Stomach (tissue), 8 donors: ENCODE measurements at regions not wholly inside any gene's neighbourhood (a gene's known extent, or its start where the extent isn't known, plus 50 kb on each side); places are given as distances from the start of the nearest gene placed in this dataset.

Experiments used
- DNase-seq, 2 donors: peaks; one replicate each; pipeline versions ENCODE4 v3.0.0 to v3.0.0-alpha.2; 2013 to 2019
- H3K27ac ChIP-seq, 5 donors: fragments of 200-600 bp in 4 of 5; sonication (generic) in 4 of 5; one replicate each; pipeline ENCODE4 v1.5.1; 2013 to 2019; ENCODE audit warnings: mild to moderate bottlenecking in 1 of 5, moderate library complexity in 1 of 5
- H3K27me3 ChIP-seq, 3 donors: fragments of 200-600 bp; sonication (generic); one replicate each; pipeline ENCODE4 v1.5.1; 2017 to 2019; ENCODE audit warnings: mixed run types in 1 of 3
- H3K36me3 ChIP-seq, 4 donors: fragments of 200-600 bp; sonication (generic); 1 replicate in 3 of 4; 2 replicates in 1 of 4; pipeline ENCODE4 v1.5.1; 2016 to 2019
- H3K4me1 ChIP-seq, 4 donors: fragments of 200-600 bp; sonication (generic); one replicate each; pipeline ENCODE4 v1.5.1; 2016 to 2019
- H3K4me3 ChIP-seq, 4 donors: fragments of 200-600 bp; sonication (generic) in 3 of 4; one replicate each; pipeline ENCODE4 v1.5.1; 2016 to 2019; ENCODE audit warnings: mild to moderate bottlenecking in 1 of 4
- H3K9me3 ChIP-seq, 4 donors: fragments of 200-600 bp; sonication (generic); one replicate each; pipeline ENCODE4 v1.5.1; 2016 to 2019
- CTCF ChIP-seq, 7 experiments: fragments of 450-650 bp in 4 of 7; fragments of 200-600 bp in 3 of 7; sonication (generic) in 3 of 7; IDR thresholded peaks; one replicate each; pipeline ENCODE4 v1.5.1; 2016 to 2019; ENCODE audit warnings: antibody characterized with exemption in 7 of 7, control low read depth in 2 of 7, mild to moderate bottlenecking in 1 of 7
- EP300 ChIP-seq: sonication (generic); formaldehyde crosslinking; IDR thresholded peaks from one replicate; pipeline ENCODE4 v1.6.1; 2017; ENCODE audit warnings: antibody characterized with exemption
- POLR2A ChIP-seq, 4 donors: fragments of 450-650 bp; IDR thresholded peaks; one replicate each; pipeline ENCODE4 v1.6.1; 2016; ENCODE audit warnings: antibody characterized with exemption in 4 of 4, control low read depth in 2 of 4, mild to moderate bottlenecking in 1 of 4, moderate library complexity in 1 of 4
- POLR2AphosphoS5 ChIP-seq, 3 donors: sonication (generic); formaldehyde crosslinking; IDR thresholded peaks; one replicate each; pipeline ENCODE4 v1.6.1; 2016; ENCODE audit warnings: antibody characterized with exemption in 3 of 3
- WGBS, 5 donors: extraction: QIAGEN DNeasy Blood & Tissue Kit in 3 of 5; methylation state at CpG; one replicate each; pipeline versions ENCODE4 v1.1.5 to v1.1.7; 2013 to 2018; 5-methylcytosine and 5-hydroxymethylcytosine counted together
- intact Hi-C: fragments of 100-400 bp; cut with DNase I; formaldehyde crosslinking; loops from one replicate; pipeline ENCODE4 v1.15.1; 2023; ENCODE audit warnings: low total_unique reads
- donor health status: healthy with polysubstance abuse.
- donor health status: Bipolar disorder and iron deficiency.
- donor health status: healthy.

GRCh38 chr11:79705648-79706047 lies 264.8 kb upstream of the TENM4 start:
- peaks cover 0 to 24% (median 14%) of the 10 kb centered on the region in 4 donors for H3K9me3 ChIP-seq
- intact Hi-C loops, result no loop called here
- no peak overlapping the region for H3K27ac ChIP-seq
- 80 to 96% (median 95%) methylated on average over 5 of the region's 5 CpGs for WGBS, 5 donors
- no peaks in the 10 kb centered on the region for H3K27me3 ChIP-seq
- H3K36me3 ChIP-seq, result no peaks in the 10 kb centered on the region
- no peak overlapping the region for H3K4me3 ChIP-seq
- DNase-seq, result no peak
- TF ChIP-seq POLR2A (IDR thresholded peaks at IDR 0.05), result no peak
- no peak for TF ChIP-seq POLR2AphosphoS5 (IDR thresholded peaks at IDR 0.05)
- no peak for TF ChIP-seq EP300
- TF ChIP-seq CTCF (IDR thresholded peaks at IDR 0.05), result no peak
- no peaks in the 10 kb centered on the region for H3K4me1 ChIP-seq

GRCh38 chr11:79702303-79702702 lies 261.5 kb upstream of the TENM4 start:
- no peaks in the 10 kb centered on the region for H3K27me3 ChIP-seq
- intact Hi-C loops, result no loop called here
- H3K4me3 ChIP-seq, result no peak overlapping the region
- no peaks in the 10 kb centered on the region for H3K4me1 ChIP-seq
- no peak for DNase-seq
- H3K27ac ChIP-seq, result no peak overlapping the region
- H3K36me3 ChIP-seq, result no peaks in the 10 kb centered on the region
- 94 to 98% (median 96%) methylated on average over 3 of the region's 3 CpGs for WGBS, 5 donors
- peaks cover 0 to 28% (median 16%) of the 10 kb centered on the region in 4 donors for H3K9me3 ChIP-seq
- TF ChIP-seq EP300, result no peak
- TF ChIP-seq POLR2AphosphoS5 (IDR thresholded peaks at IDR 0.05), result no peak
- TF ChIP-seq CTCF (IDR thresholded peaks at IDR 0.05), result no peak
- no peak for TF ChIP-seq POLR2A (IDR thresholded peaks at IDR 0.05)

GRCh38 chr11:79699246-79699645 lies 258.4 kb upstream of the TENM4 start:
- TF ChIP-seq EP300 (no peak), POLR2A (IDR thresholded peaks at IDR 0.05) (no peak), CTCF (IDR thresholded peaks at IDR 0.05) (no peak), POLR2AphosphoS5 (IDR thresholded peaks at IDR 0.05) (no peak)
- WGBS, 5 donors, result 59 to 77% (median 68%) methylated on average over 1 of the region's 1 CpG
- Histone ChIP-seq H3K4me1 (no peaks in the 10 kb centered on the region), H3K36me3 (no peaks in the 10 kb centered on the region), H3K9me3 (peaks cover 0 to 28% (median 16%) of the 10 kb centered on the region in 4 donors), H3K27me3 (no peaks in the 10 kb centered on the region), H3K27ac (no peak overlapping the region), H3K4me3 (no peak overlapping the region)
- intact Hi-C loops, result no loop called here
- DNase-seq, result no peak

- 58 to 85% (median 68%) methylated on average over 2 of the region's 2 CpGs for WGBS, 5 donors
- no peaks in the 10 kb centered on the region for H3K36me3 ChIP-seq
- H3K4me1 ChIP-seq, result no peaks in the 10 kb centered on the region
- intact Hi-C loops, result no loop called here
- H3K4me3 ChIP-seq, result no peak overlapping the region
- no peak for TF ChIP-seq POLR2A (IDR thresholded peaks at IDR 0.05)
- no peak overlapping the region for H3K27ac ChIP-seq
- peaks cover 0 to 25% (median 13%) of the 10 kb centered on the region in 4 donors for H3K9me3 ChIP-seq
- no peaks in the 10 kb centered on the region for H3K27me3 ChIP-seq
- DNase-seq, result no peak
Measured at GRCh38 chr11:79697905-79698304, 257.1 kb upstream of the TENM4 start.

- no peaks in the 10 kb centered on the region for H3K27me3 ChIP-seq
- intact Hi-C loops, result no loop called here
Measured at GRCh38 chr11:79694368-79694767, 253.5 kb upstream of the TENM4 start.

More at GRCh38 chr11:79694368-79694767, 253.5 kb upstream of the TENM4 start:
- TF ChIP-seq CTCF (IDR thresholded peaks at IDR 0.05), result no peak
- TF ChIP-seq POLR2AphosphoS5 (IDR thresholded peaks at IDR 0.05), result no peak
- no peak for TF ChIP-seq EP300
- no peak for TF ChIP-seq POLR2A (IDR thresholded peaks at IDR 0.05)
- H3K4me1 ChIP-seq, result no peaks in the 10 kb centered on the region
- no peak for DNase-seq
- no peaks in the 10 kb centered on the region for H3K9me3 ChIP-seq
- H3K4me3 ChIP-seq, result no peak overlapping the region
- no peak overlapping the region for H3K27ac ChIP-seq
- WGBS, 5 donors, result 83 to 100% (median 89%) methylated on average over 1 of the region's 1 CpG
- no peaks in the 10 kb centered on the region for H3K36me3 ChIP-seq
